ENCODE measurements at regions not wholly inside any gene's neighbourhood (a gene's known extent, or its start where the extent isn't known, plus 50 kb on each side); places are given as distances from the start of the nearest gene placed in this dataset.

DNA sequence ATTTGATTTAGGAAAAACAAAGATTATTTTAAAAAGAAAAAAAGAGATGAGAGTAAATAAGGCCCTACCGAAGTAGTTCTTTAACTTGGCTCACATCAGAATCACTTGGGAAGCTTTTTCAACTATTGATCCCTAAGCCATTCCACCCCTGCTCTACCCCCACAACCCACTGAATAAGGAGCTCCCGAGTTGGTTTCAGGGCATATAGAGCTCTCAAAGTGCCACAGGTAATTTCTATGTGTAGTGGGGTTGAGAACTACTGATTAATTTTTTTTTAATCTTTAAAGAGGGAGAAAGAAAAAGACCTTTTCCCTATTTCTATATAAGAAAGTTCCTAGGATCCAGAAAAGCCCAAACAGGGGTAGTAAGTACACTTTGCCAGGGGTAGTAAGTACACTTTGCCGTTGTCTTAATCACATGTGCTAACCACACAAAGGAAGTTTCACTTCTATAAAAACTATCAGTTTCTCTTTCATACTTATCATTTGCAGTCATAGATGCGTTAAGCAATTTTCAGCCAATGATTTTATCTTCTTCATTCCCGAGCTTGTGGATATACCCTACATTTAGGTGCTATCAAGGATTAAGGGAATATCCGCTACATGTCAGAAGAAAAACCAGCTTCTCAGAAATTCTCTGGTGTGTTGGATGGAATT is 108.4 kb upstream of the ZC3H12C start:
- WGBS, 5 donors = 43 to 52% (median 49%) methylated on average over 6 of the region's 6 CpGs
- intact Hi-C loops (cut with DNase I; ENCODE audit: low total_unique reads) = no loop called here
- Histone ChIP-seq H3K4me3 (no peak overlapping the region), H3K4me1 (no peaks in the 10 kb centered on the region), H3K9me3 (no peaks in the 10 kb centered on the region), H3K36me3 (no peaks in the 10 kb centered on the region), H3K27me3 (no peaks in the 10 kb centered on the region), H3K27ac (no peak overlapping the region)
- peak in 1 of 2 donors; percentile 17 for DNase-seq
- no peak for TF ChIP-seq POLR2AphosphoS5 (IDR thresholded peaks at IDR 0.05)
- TF ChIP-seq POLR2A (IDR thresholded peaks at IDR 0.05) = no peak
- TF ChIP-seq EP300 (IDR thresholded peaks at IDR 0.05) = no peak
- TF ChIP-seq CTCF (IDR thresholded peaks at IDR 0.05) = no peak

GRCh38 chr11:109986488-109986887 is 106.7 kb upstream of the ZC3H12C start:
- H3K36me3 ChIP-seq = no peaks in the 10 kb centered on the region
- no peak overlapping the region for H3K27ac ChIP-seq
- H3K9me3 ChIP-seq = no peaks in the 10 kb centered on the region
- WGBS, 5 donors = 55 to 95% (median 76%) methylated on average over 1 of the region's 1 CpG
- no peaks in the 10 kb centered on the region for H3K27me3 ChIP-seq
- H3K4me3 ChIP-seq = no peak overlapping the region
- no peak for TF ChIP-seq CTCF (IDR thresholded peaks at IDR 0.05)
- TF ChIP-seq EP300 (IDR thresholded peaks at IDR 0.05) = no peak
- TF ChIP-seq POLR2A (IDR thresholded peaks at IDR 0.05) = no peak
- no peak for TF ChIP-seq POLR2AphosphoS5 (IDR thresholded peaks at IDR 0.05)
- intact Hi-C loops (cut with DNase I; ENCODE audit: low total_unique reads) = no loop called here
- no peaks in the 10 kb centered on the region for H3K4me1 ChIP-seq
- DNase-seq = no peak

GRCh38 chr11:109991835-109992234 is 101.4 kb upstream of the ZC3H12C start:
- H3K9me3 ChIP-seq = no peaks in the 10 kb centered on the region
- intact Hi-C loops (cut with DNase I; ENCODE audit: low total_unique reads) = no loop called here
- no peaks in the 10 kb centered on the region for H3K27me3 ChIP-seq
- DNase-seq = no peak
- 91 to 95% (median 94%) methylated on average over 1 of the region's 1 CpG for WGBS, 5 donors
- H3K36me3 ChIP-seq = no peaks in the 10 kb centered on the region
- no peak overlapping the region for H3K27ac ChIP-seq
- TF ChIP-seq POLR2A (IDR thresholded peaks at IDR 0.05) = no peak
- no peak for TF ChIP-seq POLR2AphosphoS5 (IDR thresholded peaks at IDR 0.05)
- TF ChIP-seq CTCF (IDR thresholded peaks at IDR 0.05) = no peak
- TF ChIP-seq EP300 (IDR thresholded peaks at IDR 0.05) = no peak
- H3K4me3 ChIP-seq = no peak overlapping the region
- H3K4me1 ChIP-seq = no peaks in the 10 kb centered on the region

DNA sequence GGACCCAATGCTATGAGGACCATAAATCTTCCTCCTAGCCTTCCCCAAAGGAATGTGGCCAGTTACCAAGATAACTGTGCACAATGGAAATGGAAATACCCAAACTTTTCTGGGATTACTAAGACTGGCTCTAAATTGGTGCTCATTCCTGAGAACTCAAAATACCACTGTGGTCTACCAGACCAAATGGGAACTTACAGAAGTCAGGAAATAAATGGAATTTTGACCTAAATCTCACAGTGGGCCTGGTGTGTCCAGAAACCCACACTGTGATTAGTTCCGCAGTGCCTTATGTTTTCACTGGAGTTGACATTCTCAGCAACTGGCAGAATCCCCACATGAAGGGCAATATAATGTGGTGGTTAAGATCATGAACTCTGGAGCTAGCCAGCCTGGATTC is 99.4 kb upstream of the ZC3H12C start:
- intact Hi-C loops (cut with DNase I; ENCODE audit: low total_unique reads) = no loop called here

More for the DNA sequence above, 99.4 kb upstream of the ZC3H12C start:
- TF ChIP-seq CTCF (IDR thresholded peaks at IDR 0.05) (no peak), POLR2A (IDR thresholded peaks at IDR 0.05) (no peak), POLR2AphosphoS5 (IDR thresholded peaks at IDR 0.05) (no peak), EP300 (IDR thresholded peaks at IDR 0.05) (no peak)
- Histone ChIP-seq H3K27ac (no peak overlapping the region), H3K4me1 (no peaks in the 10 kb centered on the region), H3K9me3 (no peaks in the 10 kb centered on the region), H3K27me3 (no peaks in the 10 kb centered on the region), H3K36me3 (no peaks in the 10 kb centered on the region), H3K4me3 (no peak overlapping the region)
- no peak for DNase-seq
- 93 to 100% (median 98%) methylated on average over 1 of the region's 1 CpG for WGBS, 5 donors
